ENCODE measurements at regions not wholly inside any gene's neighbourhood (a gene's known extent, or its start where the extent isn't known, plus 50 kb on each side); places are given as distances from the start of the nearest gene placed in this dataset.
A peak's percentile ranks its signal among the peaks of the same experiment; 100 is the strongest.
"Not testable (repeated sequence)": the region's sequence is repeated elsewhere in the genome, so short reads cannot be mapped to it uniquely, and the experiment has no call there.

DNA sequence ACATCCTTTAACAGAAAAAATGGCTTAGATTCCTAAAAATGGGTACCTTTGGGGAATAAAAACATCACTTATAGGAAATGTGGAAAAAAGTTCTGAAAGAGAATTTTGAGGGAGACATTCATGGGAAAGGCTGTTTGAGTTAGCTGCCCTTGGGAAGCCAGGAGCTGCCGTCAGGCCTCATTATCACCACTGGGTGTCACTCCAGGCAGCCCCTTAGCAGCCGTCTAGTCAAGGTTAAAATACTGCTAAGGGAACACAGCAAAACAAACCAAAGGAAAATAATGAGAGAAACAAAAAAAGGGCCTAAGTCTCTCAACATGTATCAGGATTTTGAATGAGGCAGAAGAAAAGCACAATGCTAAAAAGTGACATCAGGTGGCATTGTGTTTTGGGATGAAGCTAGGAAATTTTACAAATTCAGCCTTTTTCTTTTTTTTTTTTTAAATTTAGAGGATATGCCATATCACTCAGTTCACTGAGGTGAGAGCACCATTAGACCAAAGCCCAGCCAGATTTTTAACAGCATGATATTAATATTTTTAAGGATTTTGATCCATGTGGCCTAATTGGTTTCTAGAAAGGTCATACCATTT, 235.3 kb downstream of the GPAT3 start:
- H3K36me3 ChIP-seq = no peaks in the 10 kb centered on the region
- H3K4me1 ChIP-seq = no peaks in the 10 kb centered on the region
- peak; percentile 40 to 61 for DNase-seq
- no peaks in the 10 kb centered on the region for H3K27me3 ChIP-seq
- no peak overlapping the region for H3K4me3 ChIP-seq
- H3K27ac ChIP-seq = no peak overlapping the region
- no peaks in the 10 kb centered on the region for H3K9me3 ChIP-seq (replicated peaks)

DNA sequence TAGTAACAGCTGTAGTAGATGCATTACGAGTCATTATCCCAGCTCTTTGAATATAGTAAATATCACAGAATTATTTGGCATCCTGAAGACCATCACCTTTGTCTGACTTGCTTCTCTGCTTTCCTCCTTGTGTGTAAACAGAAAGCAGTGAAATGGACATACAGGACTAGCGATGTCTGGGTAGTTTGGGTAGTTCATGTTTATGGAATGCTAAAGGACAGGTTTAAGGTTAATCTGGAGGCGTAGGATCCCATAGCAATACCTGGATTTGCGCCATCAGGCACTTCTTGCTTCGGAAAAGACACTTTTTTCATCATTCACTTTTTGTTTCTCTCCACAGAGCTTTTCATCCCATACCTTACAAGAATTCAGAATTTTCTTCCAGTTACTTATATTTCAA, 232.2 kb downstream of the GPAT3 start:
- DNase-seq = no peak
- Histone ChIP-seq H3K4me1 (no peaks in the 10 kb centered on the region), H3K27me3 (0 out of 2 replicates have a peak, but pooled peaks cover 5% of the 10 kb centered on the region), H3K4me3 (no peak overlapping the region), H3K27ac (no peak overlapping the region), H3K36me3 (no peaks in the 10 kb centered on the region), H3K9me3 (replicated peaks) (no peaks in the 10 kb centered on the region)

- H3K4me3 ChIP-seq = no peak overlapping the region
- H3K9me3 ChIP-seq (replicated peaks) = no peaks in the 10 kb centered on the region
- DNase-seq = no peak
- 0 out of 2 replicates have a peak, but pooled peaks cover 5% of the 10 kb centered on the region for H3K27me3 ChIP-seq
- H3K36me3 ChIP-seq = no peaks in the 10 kb centered on the region
- H3K4me1 ChIP-seq = no peaks in the 10 kb centered on the region
- no peak overlapping the region for H3K27ac ChIP-seq
Measured at GRCh38 chr4:83767067-83767466, 231.2 kb downstream of the GPAT3 start.

DNA sequence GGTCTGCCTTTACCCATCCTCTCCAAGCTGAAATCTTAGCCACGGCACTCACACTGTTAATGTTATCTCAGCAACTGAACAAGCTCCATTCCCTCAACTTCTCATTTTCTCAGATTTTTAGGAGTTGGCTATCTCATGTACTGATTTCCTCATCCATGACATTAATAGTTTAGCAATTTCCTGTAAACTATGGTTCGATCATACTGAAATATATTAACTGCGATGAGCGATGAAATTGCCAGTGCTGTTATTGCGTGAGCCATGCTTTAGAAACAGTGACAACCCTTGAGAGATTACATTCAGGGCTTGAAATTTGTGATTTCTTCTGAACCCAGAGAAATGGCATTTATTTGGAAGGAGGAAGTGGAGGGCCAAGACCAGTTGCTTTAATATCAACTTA, 223.7 kb downstream of the GPAT3 start:
- Histone ChIP-seq H3K4me1 (no peaks in the 10 kb centered on the region), H3K36me3 (no peaks in the 10 kb centered on the region), H3K4me3 (no peak overlapping the region), H3K9me3 (replicated peaks) (no peaks in the 10 kb centered on the region), H3K27ac (no peak overlapping the region), H3K27me3 (peaks cover 2% of the 10 kb centered on the region)
- DNase-seq = no peak

DNA sequence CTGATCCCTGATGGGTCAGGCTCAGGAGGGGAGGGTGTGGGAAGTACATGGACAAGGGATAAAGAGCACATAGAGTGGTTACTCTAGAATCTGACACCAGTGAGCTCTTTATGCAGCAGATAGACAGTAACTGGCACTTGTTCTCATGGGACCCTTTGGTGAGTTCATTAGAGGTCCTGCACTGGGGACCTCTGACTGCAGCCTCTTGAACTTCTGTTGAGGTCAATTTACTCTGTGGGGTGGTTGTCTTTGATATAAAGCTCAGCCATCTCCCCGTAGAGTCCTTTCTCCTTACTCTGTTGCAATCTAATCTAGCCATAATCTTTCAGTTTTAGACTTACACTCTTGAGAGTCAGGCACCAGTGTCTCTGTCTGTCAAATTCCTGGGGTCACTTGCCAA, 222.4 kb downstream of the GPAT3 start:
- peaks cover 6% of the 10 kb centered on the region for H3K27me3 ChIP-seq
- H3K4me3 ChIP-seq = no peak overlapping the region
- H3K9me3 ChIP-seq (replicated peaks) = no peaks in the 10 kb centered on the region
- no peaks in the 10 kb centered on the region for H3K4me1 ChIP-seq
- H3K27ac ChIP-seq = no peak overlapping the region
- no peaks in the 10 kb centered on the region for H3K36me3 ChIP-seq
- DNase-seq = no peak

DNA sequence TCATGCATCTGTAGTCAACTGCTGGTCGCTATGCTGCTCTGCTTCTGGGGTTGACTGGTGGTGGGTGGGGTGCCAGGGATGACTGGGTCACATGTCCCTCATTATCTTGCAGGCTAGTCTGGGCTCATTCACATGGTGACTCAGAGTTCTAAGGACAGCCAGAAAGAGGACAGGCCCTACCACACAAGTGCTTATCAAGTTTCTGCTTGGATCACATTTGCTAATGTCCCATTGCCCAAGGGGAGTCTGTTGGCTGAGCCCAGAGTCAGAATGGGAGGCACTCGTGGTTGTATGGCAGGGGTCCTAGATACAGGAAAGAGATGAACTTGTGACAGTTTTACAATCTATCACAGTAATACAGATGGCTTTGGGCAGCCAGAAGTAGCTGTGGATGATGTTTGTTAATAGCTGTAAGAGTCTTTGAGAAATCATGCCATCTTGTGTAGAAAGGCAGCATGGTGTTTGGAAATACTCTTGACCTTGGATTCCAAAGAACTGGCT, 221.3 kb downstream of the GPAT3 start:
- Histone ChIP-seq H3K4me1 (no peaks in the 10 kb centered on the region), H3K27ac (no peak overlapping the region), H3K27me3 (peaks cover 6% of the 10 kb centered on the region), H3K9me3 (replicated peaks) (no peaks in the 10 kb centered on the region), H3K36me3 (no peaks in the 10 kb centered on the region), H3K4me3 (no peak overlapping the region)
- no peak for DNase-seq

DNA sequence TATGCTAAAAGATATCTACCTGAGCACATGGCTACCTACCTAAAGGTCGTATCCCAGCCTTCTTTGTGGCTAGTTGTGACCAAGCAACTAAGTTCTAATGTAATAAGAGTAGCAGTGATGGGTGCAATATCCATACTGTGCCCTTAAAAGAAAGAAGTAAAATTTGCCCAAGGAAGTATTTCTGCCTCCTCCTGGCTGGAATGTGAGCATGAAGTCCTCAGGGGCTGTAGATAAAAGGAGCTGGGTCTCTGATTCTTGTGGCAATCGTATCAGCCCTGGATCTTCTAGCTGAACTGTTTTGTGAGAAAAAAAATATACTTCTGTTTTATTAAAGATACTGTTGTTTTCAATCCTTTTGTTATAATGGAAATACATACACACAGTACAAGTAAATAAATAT, 217.4 kb downstream of the GPAT3 start:
- Histone ChIP-seq H3K4me1 (no peaks in the 10 kb centered on the region), H3K27me3 (peaks cover 6% of the 10 kb centered on the region), H3K36me3 (no peaks in the 10 kb centered on the region), H3K4me3 (no peak overlapping the region), H3K27ac (no peak overlapping the region), H3K9me3 (replicated peaks) (no peaks in the 10 kb centered on the region)
- no peak for DNase-seq

- Histone ChIP-seq H3K9me3 (replicated peaks) (no peaks in the 10 kb centered on the region), H3K4me3 (no peak overlapping the region), H3K36me3 (no peaks in the 10 kb centered on the region), H3K27ac (no peak overlapping the region), H3K4me1 (no peaks in the 10 kb centered on the region), H3K27me3 (peaks cover 6% of the 10 kb centered on the region; the same call in 1 of the 2 replicates)
- DNase-seq = no peak
Measured at GRCh38 chr4:83751336-83751949, 215.5 kb downstream of the GPAT3 start.

GRCh38 chr4:83748711-83749110, 212.8 kb downstream of the GPAT3 start:
- Histone ChIP-seq H3K4me3 (no peak overlapping the region), H3K9me3 (replicated peaks) (no peaks in the 10 kb centered on the region), H3K4me1 (no peaks in the 10 kb centered on the region), H3K27ac (no peak overlapping the region), H3K36me3 (no peaks in the 10 kb centered on the region), H3K27me3 (peaks cover 12% of the 10 kb centered on the region; the same call in 1 of the 2 replicates)
- DNase-seq = no peak

DNA sequence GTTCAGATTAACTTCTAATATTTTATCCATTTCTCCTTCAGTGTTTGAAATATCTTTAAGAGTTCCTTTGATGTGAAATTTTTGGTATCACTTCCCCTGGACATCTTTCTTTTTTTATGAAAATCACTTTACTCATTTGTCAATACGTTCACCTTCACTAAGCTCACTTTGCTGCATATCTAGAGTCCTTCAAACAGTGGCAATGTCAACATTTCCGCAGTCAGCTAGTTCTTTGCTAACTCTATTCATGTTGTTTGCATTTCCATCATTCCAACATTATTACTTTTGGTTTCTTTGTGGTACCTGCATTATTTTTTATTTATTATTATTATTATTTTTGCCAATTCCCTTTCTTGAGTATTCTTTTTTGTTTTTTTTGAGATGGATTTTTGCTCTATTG, 203.0 kb downstream of the GPAT3 start:
- H3K4me1 ChIP-seq = no peaks in the 10 kb centered on the region
- H3K27me3 ChIP-seq = peaks cover 12% of the 10 kb centered on the region

GRCh38 chr4:83734576-83734975, 198.7 kb downstream of the GPAT3 start:
- no peaks in the 10 kb centered on the region for H3K36me3 ChIP-seq
- no peak overlapping the region for H3K27ac ChIP-seq
- peaks cover 3% of the 10 kb centered on the region; the same call in 1 of the 2 replicates for H3K9me3 ChIP-seq (replicated peaks)
- H3K27me3 ChIP-seq = peaks cover 11% of the 10 kb centered on the region; the same call in 1 of the 2 replicates
- no peak for DNase-seq
- H3K4me1 ChIP-seq = no peaks in the 10 kb centered on the region
- no peak overlapping the region for H3K4me3 ChIP-seq

More for the DNA sequence above, 203.0 kb downstream of the GPAT3 start:
- no peaks in the 10 kb centered on the region for H3K9me3 ChIP-seq (replicated peaks)
- H3K4me3 ChIP-seq = no peak overlapping the region
- DNase-seq = no peak
- no peak overlapping the region for H3K27ac ChIP-seq
- no peaks in the 10 kb centered on the region for H3K36me3 ChIP-seq

GRCh38 chr4:83732114-83732635, 196.3 kb downstream of the GPAT3 start:
- Histone ChIP-seq H3K9me3 (replicated peaks) (peaks cover 3% of the 10 kb centered on the region; the same call in 1 of the 2 replicates), H3K27ac (no peak overlapping the region), H3K27me3 (peaks cover 11% of the 10 kb centered on the region; the same call in 1 of the 2 replicates), H3K4me1 (no peaks in the 10 kb centered on the region), H3K4me3 (no peak overlapping the region), H3K36me3 (no peaks in the 10 kb centered on the region)
- DNase-seq = no peak

GRCh38 chr4:83731609-83732008, 195.7 kb downstream of the GPAT3 start:
- Histone ChIP-seq H3K4me3 (no peak overlapping the region), H3K27ac (no peak overlapping the region), H3K36me3 (no peaks in the 10 kb centered on the region), H3K9me3 (replicated peaks) (peaks cover 3% of the 10 kb centered on the region; the same call in 1 of the 2 replicates), H3K27me3 (peaks cover 11% of the 10 kb centered on the region; the same call in 1 of the 2 replicates), H3K4me1 (no peaks in the 10 kb centered on the region)
- DNase-seq = no peak

GRCh38 chr4:83730958-83731357, 195.1 kb downstream of the GPAT3 start:
- not testable (repeated sequence) for H3K4me3 ChIP-seq; H3K27ac ChIP-seq; DNase-seq; H3K36me3 ChIP-seq; H3K9me3 ChIP-seq (replicated peaks); H3K4me1 ChIP-seq
- H3K27me3 ChIP-seq = peaks cover 11% of the 10 kb centered on the region; the same call in 1 of the 2 replicates

DNA sequence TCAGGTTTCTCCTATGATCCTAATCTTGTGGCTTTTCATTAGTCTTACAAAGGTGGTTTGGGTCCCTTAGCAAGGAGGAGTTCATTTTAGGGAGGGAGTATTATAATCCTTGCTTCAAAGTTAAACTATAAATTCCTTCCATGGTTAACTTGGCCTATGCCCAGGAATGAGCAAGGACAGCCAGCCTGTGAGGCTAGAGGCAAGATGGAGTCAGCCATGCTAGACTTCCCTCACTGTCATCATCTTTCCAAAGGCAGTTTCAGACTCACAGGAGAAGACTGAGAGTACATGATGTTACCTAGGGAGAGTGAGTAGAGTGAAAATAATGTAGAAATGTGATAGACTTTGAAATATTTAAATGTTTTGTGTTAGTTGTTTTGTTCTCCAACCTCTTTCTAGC, 192.3 kb downstream of the GPAT3 start:
- no peak for DNase-seq
- no peak overlapping the region for H3K27ac ChIP-seq
- H3K27me3 ChIP-seq = peaks cover 6% of the 10 kb centered on the region; the same call in 1 of the 2 replicates
- no peaks in the 10 kb centered on the region for H3K36me3 ChIP-seq
- peaks cover 10% of the 10 kb centered on the region; the same call in 1 of the 2 replicates for H3K4me1 ChIP-seq
- no peak overlapping the region for H3K4me3 ChIP-seq
- H3K9me3 ChIP-seq (replicated peaks) = peaks cover 3% of the 10 kb centered on the region; the same call in 1 of the 2 replicates

Measured in SJCRH30 (cell line).